Liver (tissue), 8 donors: ENCODE measurements at regions not wholly inside any gene's neighbourhood (a gene's known extent, or its start where the extent isn't known, plus 50 kb on each side); places are given as distances from the start of the nearest gene placed in this dataset.
"Not testable (repeated sequence)": the region's sequence is repeated elsewhere in the genome, so short reads cannot be mapped to it uniquely, and the experiment has no call there.

Experiments
- DNase-seq: peaks from one replicate; pipeline ENCODE4 v3.0.0-alpha.2; 2017; ENCODE audit warnings: low spot score
- H3K27ac ChIP-seq, 2 donors: one replicate each; pipeline ENCODE4 v1.7.0; 2013; ENCODE audit warnings: inconsistent platforms in 2 of 2, low read length in 2 of 2, control low read depth in 1 of 2, low read depth in 1 of 2, mild to moderate bottlenecking in 1 of 2
- H3K27me3 ChIP-seq, 4 donors: one replicate each; pipeline versions ENCODE4 v1.6.1 to v1.7.0; 2013; ENCODE audit warnings: low read length in 3 of 4, inconsistent platforms in 1 of 4, mild to moderate bottlenecking in 1 of 4, moderate library complexity in 1 of 4; ENCODE audit not compliant: control insufficient read depth in 4 of 4, insufficient read depth in 4 of 4
- H3K36me3 ChIP-seq, 4 donors: one replicate each; pipeline versions ENCODE4 v1.6.1 to v1.7.0; 2013; ENCODE audit warnings: low read length in 3 of 4, mild to moderate bottlenecking in 3 of 4, low read depth in 1 of 4, moderate library complexity in 1 of 4; ENCODE audit not compliant: control insufficient read depth in 4 of 4, insufficient read depth in 3 of 4
- H3K4me1 ChIP-seq, 4 donors: one replicate each; pipeline versions ENCODE4 v1.6.1 to v1.7.0; 2013; ENCODE audit warnings: low read length in 3 of 4, mild to moderate bottlenecking in 3 of 4, moderate library complexity in 1 of 4; ENCODE audit not compliant: control insufficient read depth in 4 of 4, insufficient read depth in 4 of 4
- H3K4me3 ChIP-seq, 3 donors: one replicate each; pipeline versions ENCODE4 v1.6.1 to v1.7.0; 2013; ENCODE audit warnings: low read length in 3 of 3, control low read depth in 1 of 3, low read depth in 1 of 3, mild to moderate bottlenecking in 1 of 3
- H3K9ac ChIP-seq, 2 donors: one replicate each; pipeline ENCODE4 v1.7.0; 2013; ENCODE audit warnings: low read length in 2 of 2, mild to moderate bottlenecking in 2 of 2, moderate library complexity in 2 of 2, control low read depth in 1 of 2, low read depth in 1 of 2
- H3K9me3 ChIP-seq, 4 donors: one replicate each; pipeline versions ENCODE4 v1.6.1 to v1.7.0; 2013; ENCODE audit warnings: low read length in 3 of 4; ENCODE audit not compliant: control insufficient read depth in 4 of 4
- EGR1 ChIP-seq, 2 donors: IDR thresholded peaks; 2 replicates each; pipeline ENCODE4 v1.6.1; 2016 to 2018; ENCODE audit warnings: antibody characterized with exemption in 2 of 2, low read depth in 2 of 2
- FOXA1 ChIP-seq: IDR thresholded peaks from 2 replicates; pipeline ENCODE4 v1.6.1; 2016; ENCODE audit warnings: antibody characterized with exemption
- FOXA2 ChIP-seq: IDR thresholded peaks from 2 replicates; pipeline ENCODE4 v1.6.1; 2016; ENCODE audit warnings: antibody characterized with exemption
- GABPA ChIP-seq, 2 donors: IDR thresholded peaks in 1 of 2; conservative IDR thresholded peaks in 1 of 2; 2 replicates each; pipeline ENCODE4 v1.6.1; 2016; ENCODE audit warnings: antibody characterized with exemption in 2 of 2, mild to moderate bottlenecking in 1 of 2, moderate library complexity in 1 of 2
- HNF4A ChIP-seq, 2 donors: conservative IDR thresholded peaks; 2 replicates each; pipeline ENCODE4 v1.6.1; 2016; ENCODE audit warnings: antibody characterized with exemption in 2 of 2, mild to moderate bottlenecking in 2 of 2
- HNF4G ChIP-seq: IDR thresholded peaks from 2 replicates; pipeline ENCODE4 v1.6.1; 2016; ENCODE audit warnings: antibody characterized with exemption
- NR2F2 ChIP-seq: IDR thresholded peaks from 2 replicates; pipeline ENCODE4 v1.6.1; 2016; ENCODE audit warnings: antibody characterized with exemption
- RXRA ChIP-seq, 2 donors: IDR thresholded peaks; 2 replicates each; pipeline ENCODE4 v1.6.1; 2017 to 2018; ENCODE audit warnings: antibody characterized with exemption in 2 of 2, mild to moderate bottlenecking in 1 of 2
- SP1 ChIP-seq: IDR thresholded peaks from 2 replicates; pipeline ENCODE4 v1.6.1; 2018; ENCODE audit warnings: antibody characterized with exemption, mild to moderate bottlenecking
- TAF1 ChIP-seq: conservative IDR thresholded peaks from 2 replicates; pipeline ENCODE4 v1.6.1; 2016; ENCODE audit warnings: antibody characterized with exemption, mild to moderate bottlenecking
- WGBS: extraction: QIAGEN DNeasy Blood & Tissue Kit; methylation state at CpG from one replicate; pipeline ENCODE4 v1.1.7; 2013; 5-methylcytosine and 5-hydroxymethylcytosine counted together
- TF ChIP-seq, protein P1 (sequence below): fragments of 150-350 bp; IDR thresholded peaks from 2 replicates; pipeline ENCODE4 v1.5.1; 2017; ENCODE audit warnings: improper control_type of control experiment, low read depth, low read length; ENCODE audit not compliant: missing input control
- TF ChIP-seq, protein P2 (sequence below): IDR thresholded peaks from 2 replicates; pipeline ENCODE4 v1.6.1; 2016; ENCODE audit warnings: antibody characterized with exemption, mild to moderate bottlenecking
- TF ChIP-seq, protein P3 (sequence below): IDR thresholded peaks from 2 replicates; pipeline ENCODE4 v1.6.1; 2016; ENCODE audit warnings: antibody characterized with exemption
- donor health status: healthy.
- donor health status: healthy.
- donor health status: healthy.
- donor health status: healthy.
- donor health status: healthy.

DNA sequence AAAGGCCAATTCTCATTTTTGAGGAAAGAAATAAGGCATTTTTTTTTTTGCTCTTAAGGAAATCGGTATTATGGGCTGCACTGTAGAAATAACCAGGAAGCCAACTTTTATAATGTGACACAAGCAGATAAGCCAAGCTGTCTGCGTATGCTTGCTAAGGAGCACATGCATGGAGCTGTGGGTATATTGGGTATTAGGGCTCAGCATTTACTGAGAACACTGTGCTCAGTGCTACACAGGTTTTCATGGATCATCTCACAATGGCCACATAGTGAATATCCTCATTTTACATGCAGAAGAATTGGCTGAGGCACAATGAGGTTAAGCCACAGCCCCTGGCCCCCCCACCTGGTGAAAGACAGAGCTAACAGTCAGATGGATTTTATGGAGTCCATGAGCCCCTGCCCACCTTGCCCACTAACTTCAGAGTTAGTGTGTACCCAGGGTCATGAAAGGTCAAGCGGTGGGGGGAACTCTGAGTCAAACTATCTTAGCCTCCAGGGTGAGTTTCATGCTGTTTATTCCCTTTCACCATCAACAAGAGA lies 204.8 kb downstream of the SPATA31A6 start (continued):
- TF ChIP-seq FOXA1 (no peak), FOXA2 (no peak)

DNA sequence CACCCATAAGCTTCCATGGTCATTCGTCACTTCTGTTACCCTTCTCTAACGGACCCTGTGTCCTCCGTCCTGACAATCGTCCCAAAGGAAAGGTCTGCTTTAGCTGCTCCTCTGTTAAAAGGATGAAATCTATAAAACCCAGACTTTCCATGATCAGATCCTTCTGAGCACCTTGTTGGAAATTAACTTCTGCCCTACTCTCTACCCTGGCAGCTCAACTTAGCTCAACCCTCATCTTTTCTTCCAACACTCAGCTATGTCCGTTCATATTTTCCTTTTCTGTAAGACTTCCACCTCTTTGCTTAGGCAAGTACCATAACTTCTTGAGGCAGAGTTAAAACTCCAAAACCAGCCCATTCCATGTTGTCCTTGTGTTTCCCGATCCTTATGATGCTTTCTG lies 205.4 kb downstream of the SPATA31A6 start:
- H3K27me3 ChIP-seq: peaks cover 0 to 10% (median 0%) of the 10 kb centered on the region in 4 donors
- H3K9ac ChIP-seq: no peak overlapping the region
- H3K4me1 ChIP-seq: no peaks in the 10 kb centered on the region
- no peak for DNase-seq
- 67% methylated on average over 6 of the region's 6 CpGs for WGBS
- H3K27ac ChIP-seq: no peak overlapping the region
- H3K36me3 ChIP-seq: no peaks in the 10 kb centered on the region
- TF ChIP-seq TAF1: no peak
- no peak for TF ChIP-seq SP1
- TF ChIP-seq GABPA (IDR thresholded peaks at IDR 0.05 in 1 of 2, conservative IDR thresholded peaks at IDR 0.05 in 1 of 2): no peak
- no peak for TF ChIP-seq HNF4A (conservative IDR thresholded peaks at IDR 0.05)
- TF ChIP-seq RXRA (IDR thresholded peaks at IDR 0.05): no peak
- no peak for TF ChIP-seq NR2F2
- TF ChIP-seq, protein P1, sequence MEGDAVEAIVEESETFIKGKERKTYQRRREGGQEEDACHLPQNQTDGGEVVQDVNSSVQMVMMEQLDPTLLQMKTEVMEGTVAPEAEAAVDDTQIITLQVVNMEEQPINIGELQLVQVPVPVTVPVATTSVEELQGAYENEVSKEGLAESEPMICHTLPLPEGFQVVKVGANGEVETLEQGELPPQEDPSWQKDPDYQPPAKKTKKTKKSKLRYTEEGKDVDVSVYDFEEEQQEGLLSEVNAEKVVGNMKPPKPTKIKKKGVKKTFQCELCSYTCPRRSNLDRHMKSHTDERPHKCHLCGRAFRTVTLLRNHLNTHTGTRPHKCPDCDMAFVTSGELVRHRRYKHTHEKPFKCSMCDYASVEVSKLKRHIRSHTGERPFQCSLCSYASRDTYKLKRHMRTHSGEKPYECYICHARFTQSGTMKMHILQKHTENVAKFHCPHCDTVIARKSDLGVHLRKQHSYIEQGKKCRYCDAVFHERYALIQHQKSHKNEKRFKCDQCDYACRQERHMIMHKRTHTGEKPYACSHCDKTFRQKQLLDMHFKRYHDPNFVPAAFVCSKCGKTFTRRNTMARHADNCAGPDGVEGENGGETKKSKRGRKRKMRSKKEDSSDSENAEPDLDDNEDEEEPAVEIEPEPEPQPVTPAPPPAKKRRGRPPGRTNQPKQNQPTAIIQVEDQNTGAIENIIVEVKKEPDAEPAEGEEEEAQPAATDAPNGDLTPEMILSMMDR: no peak
- no peak for TF ChIP-seq EGR1 (IDR thresholded peaks at IDR 0.05; ENCODE audit: low read depth in 2 of 2)
- no peak for TF ChIP-seq HNF4G
- TF ChIP-seq, protein P2, sequence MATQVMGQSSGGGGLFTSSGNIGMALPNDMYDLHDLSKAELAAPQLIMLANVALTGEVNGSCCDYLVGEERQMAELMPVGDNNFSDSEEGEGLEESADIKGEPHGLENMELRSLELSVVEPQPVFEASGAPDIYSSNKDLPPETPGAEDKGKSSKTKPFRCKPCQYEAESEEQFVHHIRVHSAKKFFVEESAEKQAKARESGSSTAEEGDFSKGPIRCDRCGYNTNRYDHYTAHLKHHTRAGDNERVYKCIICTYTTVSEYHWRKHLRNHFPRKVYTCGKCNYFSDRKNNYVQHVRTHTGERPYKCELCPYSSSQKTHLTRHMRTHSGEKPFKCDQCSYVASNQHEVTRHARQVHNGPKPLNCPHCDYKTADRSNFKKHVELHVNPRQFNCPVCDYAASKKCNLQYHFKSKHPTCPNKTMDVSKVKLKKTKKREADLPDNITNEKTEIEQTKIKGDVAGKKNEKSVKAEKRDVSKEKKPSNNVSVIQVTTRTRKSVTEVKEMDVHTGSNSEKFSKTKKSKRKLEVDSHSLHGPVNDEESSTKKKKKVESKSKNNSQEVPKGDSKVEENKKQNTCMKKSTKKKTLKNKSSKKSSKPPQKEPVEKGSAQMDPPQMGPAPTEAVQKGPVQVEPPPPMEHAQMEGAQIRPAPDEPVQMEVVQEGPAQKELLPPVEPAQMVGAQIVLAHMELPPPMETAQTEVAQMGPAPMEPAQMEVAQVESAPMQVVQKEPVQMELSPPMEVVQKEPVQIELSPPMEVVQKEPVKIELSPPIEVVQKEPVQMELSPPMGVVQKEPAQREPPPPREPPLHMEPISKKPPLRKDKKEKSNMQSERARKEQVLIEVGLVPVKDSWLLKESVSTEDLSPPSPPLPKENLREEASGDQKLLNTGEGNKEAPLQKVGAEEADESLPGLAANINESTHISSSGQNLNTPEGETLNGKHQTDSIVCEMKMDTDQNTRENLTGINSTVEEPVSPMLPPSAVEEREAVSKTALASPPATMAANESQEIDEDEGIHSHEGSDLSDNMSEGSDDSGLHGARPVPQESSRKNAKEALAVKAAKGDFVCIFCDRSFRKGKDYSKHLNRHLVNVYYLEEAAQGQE: no peak
- TF ChIP-seq, protein P3, sequence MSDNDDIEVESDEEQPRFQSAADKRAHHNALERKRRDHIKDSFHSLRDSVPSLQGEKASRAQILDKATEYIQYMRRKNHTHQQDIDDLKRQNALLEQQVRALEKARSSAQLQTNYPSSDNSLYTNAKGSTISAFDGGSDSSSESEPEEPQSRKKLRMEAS: no peak
- peaks cover 0 to 5% (median 0%) of the 10 kb centered on the region in 4 donors for H3K9me3 ChIP-seq
- no peak overlapping the region for H3K4me3 ChIP-seq

DNA sequence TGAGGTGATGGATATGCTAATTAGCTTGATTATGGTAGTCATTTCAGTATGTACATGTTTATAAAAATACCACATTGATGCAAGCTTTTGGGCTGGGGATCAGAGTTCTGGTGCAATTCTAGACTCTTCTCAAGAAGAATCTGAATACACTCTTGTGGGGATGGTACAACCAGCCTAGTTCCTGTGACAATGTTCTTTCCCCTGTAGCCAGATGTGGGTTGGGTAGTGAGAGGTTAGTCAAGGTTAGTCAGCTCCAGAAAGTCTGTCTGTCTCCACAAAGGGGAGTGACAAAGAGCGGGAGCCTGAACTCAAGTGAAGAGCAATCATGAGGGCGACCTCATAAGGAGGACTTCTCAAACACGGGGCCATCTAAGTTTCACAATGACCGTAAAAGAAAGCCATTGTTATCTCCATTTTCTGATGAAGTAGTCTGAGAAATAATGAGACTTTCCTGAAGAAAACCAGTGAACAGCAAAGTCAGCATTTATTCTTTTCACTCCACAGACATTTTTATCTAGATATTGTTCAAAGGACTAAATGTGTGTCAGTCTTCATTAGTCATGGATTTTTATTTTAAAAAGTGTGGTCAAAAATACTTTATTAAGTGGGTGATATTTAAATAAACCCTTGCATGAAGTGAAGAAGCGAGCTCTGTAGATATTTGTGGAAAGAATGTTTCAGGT lies 209.5 kb downstream of the SPATA31A6 start:
- not testable (repeated sequence) for H3K9ac ChIP-seq, H3K9me3 ChIP-seq, H3K36me3 ChIP-seq, DNase-seq, H3K27me3 ChIP-seq, H3K4me3 ChIP-seq, H3K4me1 ChIP-seq, H3K27ac ChIP-seq
- 69% methylated on average over 4 of the region's 5 CpGs for WGBS
